ENCODE measurements at regions not wholly inside any gene's neighbourhood (a gene's known extent, or its start where the extent isn't known, plus 50 kb on each side); places are given as distances from the start of the nearest gene placed in this dataset.
A peak's percentile ranks its signal among the peaks of the same experiment; 100 is the strongest.

DNA sequence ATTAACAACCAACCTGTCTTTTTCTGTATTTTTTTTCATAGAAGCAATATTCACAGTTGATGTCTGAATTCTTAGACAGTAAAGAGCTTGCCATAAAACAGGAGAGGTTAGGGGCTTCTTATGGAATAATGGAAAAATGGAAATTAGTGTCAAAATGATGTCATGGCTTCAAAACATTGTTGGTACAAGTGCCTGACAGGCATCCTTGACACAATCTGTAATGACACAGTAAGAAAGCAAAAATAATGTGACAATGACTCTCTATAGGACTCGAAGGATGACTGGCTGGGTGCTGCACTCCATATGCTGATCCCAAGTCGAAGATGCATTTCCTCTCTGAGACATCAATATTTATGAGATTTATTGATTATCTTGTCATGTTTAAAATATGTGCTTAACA is 205.3 kb upstream of the DACH1 start:
- DNase-seq (no peak), ATAC-seq (ENCODE audit: insufficient read depth, low FRiP score) (no peak)
- Histone ChIP-seq H3K9me3 (ENCODE audit: control insufficient read depth in 4 of 4, insufficient read depth in 3 of 4, low read length in 3 of 4) (no peaks in the 10 kb centered on the region), H3K9ac (ENCODE audit: insufficient read depth in 1 of 2, low read length in 2 of 2) (no peak overlapping the region), H3K4me3 (no peak overlapping the region), H3K27me3 (ENCODE audit: control insufficient read depth in 3 of 3, insufficient read depth in 3 of 3, low read length in 2 of 3) (no peaks in the 10 kb centered on the region), H3K4me1 (ENCODE audit: control insufficient read depth in 5 of 5, insufficient read depth in 5 of 5, low read length in 5 of 5) (no peaks in the 10 kb centered on the region), H3K27ac (ENCODE audit: low read depth in 1 of 2, low read length in 1 of 2) (no peak overlapping the region), H3K36me3 (ENCODE audit: control insufficient read depth in 4 of 4, insufficient read depth in 4 of 4, low read length in 4 of 4) (no peaks in the 10 kb centered on the region)
- 74 to 89% methylated on average over 2 of the region's 2 CpGs for WGBS, 2 donors
- TF ChIP-seq, protein P1, sequence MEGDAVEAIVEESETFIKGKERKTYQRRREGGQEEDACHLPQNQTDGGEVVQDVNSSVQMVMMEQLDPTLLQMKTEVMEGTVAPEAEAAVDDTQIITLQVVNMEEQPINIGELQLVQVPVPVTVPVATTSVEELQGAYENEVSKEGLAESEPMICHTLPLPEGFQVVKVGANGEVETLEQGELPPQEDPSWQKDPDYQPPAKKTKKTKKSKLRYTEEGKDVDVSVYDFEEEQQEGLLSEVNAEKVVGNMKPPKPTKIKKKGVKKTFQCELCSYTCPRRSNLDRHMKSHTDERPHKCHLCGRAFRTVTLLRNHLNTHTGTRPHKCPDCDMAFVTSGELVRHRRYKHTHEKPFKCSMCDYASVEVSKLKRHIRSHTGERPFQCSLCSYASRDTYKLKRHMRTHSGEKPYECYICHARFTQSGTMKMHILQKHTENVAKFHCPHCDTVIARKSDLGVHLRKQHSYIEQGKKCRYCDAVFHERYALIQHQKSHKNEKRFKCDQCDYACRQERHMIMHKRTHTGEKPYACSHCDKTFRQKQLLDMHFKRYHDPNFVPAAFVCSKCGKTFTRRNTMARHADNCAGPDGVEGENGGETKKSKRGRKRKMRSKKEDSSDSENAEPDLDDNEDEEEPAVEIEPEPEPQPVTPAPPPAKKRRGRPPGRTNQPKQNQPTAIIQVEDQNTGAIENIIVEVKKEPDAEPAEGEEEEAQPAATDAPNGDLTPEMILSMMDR (IDR thresholded peaks at IDR 0.05; ENCODE audit: control extremely low read depth, extremely low read depth) = no peak

GRCh38 chr13:72071713-72072112 is 204.7 kb upstream of the DACH1 start:
- no peak overlapping the region for H3K27ac ChIP-seq (ENCODE audit: low read depth in 1 of 2, low read length in 1 of 2)
- no peaks in the 10 kb centered on the region for H3K9me3 ChIP-seq (ENCODE audit: control insufficient read depth in 4 of 4, insufficient read depth in 3 of 4, low read length in 3 of 4)
- no peak for DNase-seq
- H3K4me1 ChIP-seq (ENCODE audit: control insufficient read depth in 5 of 5, insufficient read depth in 5 of 5, low read length in 5 of 5) = no peaks in the 10 kb centered on the region
- no peaks in the 10 kb centered on the region for H3K27me3 ChIP-seq (ENCODE audit: control insufficient read depth in 3 of 3, insufficient read depth in 3 of 3, low read length in 2 of 3)
- no peak overlapping the region for H3K9ac ChIP-seq (ENCODE audit: insufficient read depth in 1 of 2, low read length in 2 of 2)
- H3K36me3 ChIP-seq (ENCODE audit: control insufficient read depth in 4 of 4, insufficient read depth in 4 of 4, low read length in 4 of 4) = no peaks in the 10 kb centered on the region
- 60 to 81% methylated on average over 4 of the region's 4 CpGs for WGBS, 2 donors
- no peak overlapping the region for H3K4me3 ChIP-seq
- TF ChIP-seq, protein P1 (IDR thresholded peaks at IDR 0.05; ENCODE audit: control extremely low read depth, extremely low read depth) = no peak
- no peak for ATAC-seq (ENCODE audit: insufficient read depth, low FRiP score)

DNA sequence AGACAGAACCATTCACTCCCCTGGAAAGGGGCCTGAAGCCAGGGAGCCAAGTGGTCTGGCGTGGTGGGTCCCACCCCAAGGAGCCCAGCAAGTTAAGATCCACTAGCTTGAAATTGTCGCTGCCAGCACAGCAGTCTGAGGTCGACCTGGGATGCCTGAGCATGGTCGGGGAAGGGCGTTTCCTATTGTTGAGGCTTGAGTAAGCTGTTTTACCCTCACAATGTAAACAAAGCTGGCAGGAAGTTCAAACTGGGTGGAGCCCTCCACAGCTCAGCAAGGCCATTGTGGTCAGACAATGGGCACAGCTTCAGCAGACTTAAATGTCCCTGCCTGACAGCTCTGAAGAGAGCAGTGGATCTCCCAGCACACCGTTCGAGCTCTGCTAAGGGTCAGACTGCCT is 195.6 kb upstream of the DACH1 start:
- H3K4me1 ChIP-seq (ENCODE audit: control insufficient read depth in 5 of 5, insufficient read depth in 5 of 5, low read length in 5 of 5) = peaks cover 0 to 2% (median 0%) of the 10 kb centered on the region in 5 donors
- no peak overlapping the region for H3K27ac ChIP-seq (ENCODE audit: low read depth in 1 of 2, low read length in 1 of 2)
- H3K4me3 ChIP-seq = no peak overlapping the region
- peaks cover 0 to 10% (median 2%) of the 10 kb centered on the region in 4 donors for H3K9me3 ChIP-seq (ENCODE audit: control insufficient read depth in 4 of 4, insufficient read depth in 3 of 4, low read length in 3 of 4)
- 59 to 64% methylated on average over 7 of the region's 7 CpGs for WGBS, 2 donors
- H3K36me3 ChIP-seq (ENCODE audit: control insufficient read depth in 4 of 4, insufficient read depth in 4 of 4, low read length in 4 of 4) = no peaks in the 10 kb centered on the region
- H3K9ac ChIP-seq (ENCODE audit: insufficient read depth in 1 of 2, low read length in 2 of 2) = no peak overlapping the region
- ATAC-seq (ENCODE audit: insufficient read depth, low FRiP score) = no peak
- H3K27me3 ChIP-seq (ENCODE audit: control insufficient read depth in 3 of 3, insufficient read depth in 3 of 3, low read length in 2 of 3) = no peaks in the 10 kb centered on the region
- TF ChIP-seq, protein P1 (IDR thresholded peaks at IDR 0.05; ENCODE audit: control extremely low read depth, extremely low read depth) = no peak
- peak in 1 of 3 donors; percentile 9 for DNase-seq

DNA sequence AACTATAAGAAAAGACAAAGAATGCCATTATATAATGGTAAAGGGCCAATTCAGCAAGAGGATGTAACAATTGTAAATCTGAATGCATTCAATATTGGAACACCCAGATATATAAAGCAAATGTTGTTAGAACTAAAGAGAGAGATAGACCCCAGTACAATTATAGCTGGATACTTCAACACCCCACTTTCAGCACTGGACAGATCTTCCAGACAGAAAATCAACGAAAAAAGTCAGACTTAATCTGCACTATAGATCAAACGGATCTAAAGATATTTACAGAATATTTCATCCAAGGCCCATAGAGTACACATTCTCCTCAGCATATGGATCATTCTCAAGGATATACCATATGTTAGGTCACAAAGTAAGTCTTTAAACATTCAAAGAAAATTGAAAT is 194.6 kb upstream of the DACH1 start:
- peaks cover 0 to 2% (median 0%) of the 10 kb centered on the region in 5 donors for H3K4me1 ChIP-seq (ENCODE audit: control insufficient read depth in 5 of 5, insufficient read depth in 5 of 5, low read length in 5 of 5)
- H3K9ac ChIP-seq (ENCODE audit: insufficient read depth in 1 of 2, low read length in 2 of 2) = no peak overlapping the region
- ATAC-seq (ENCODE audit: insufficient read depth, low FRiP score) (no peak), DNase-seq (no peak)
- WGBS, 2 donors = 82 to 83% methylated on average over 2 of the region's 2 CpGs
- no peaks in the 10 kb centered on the region for H3K36me3 ChIP-seq (ENCODE audit: control insufficient read depth in 4 of 4, insufficient read depth in 4 of 4, low read length in 4 of 4)
- peaks cover 0 to 10% (median 2%) of the 10 kb centered on the region in 4 donors for H3K9me3 ChIP-seq (ENCODE audit: control insufficient read depth in 4 of 4, insufficient read depth in 3 of 4, low read length in 3 of 4)
- TF ChIP-seq, protein P1 (IDR thresholded peaks at IDR 0.05; ENCODE audit: control extremely low read depth, extremely low read depth) = no peak
- no peak overlapping the region for H3K27ac ChIP-seq (ENCODE audit: low read depth in 1 of 2, low read length in 1 of 2)
- H3K4me3 ChIP-seq = no peak overlapping the region
- no peaks in the 10 kb centered on the region for H3K27me3 ChIP-seq (ENCODE audit: control insufficient read depth in 3 of 3, insufficient read depth in 3 of 3, low read length in 2 of 3)
